ENCODE measurements at regions not wholly inside any gene's neighbourhood (a gene's known extent, or its start where the extent isn't known, plus 50 kb on each side); places are given as distances from the start of the nearest gene placed in this dataset.

DNA sequence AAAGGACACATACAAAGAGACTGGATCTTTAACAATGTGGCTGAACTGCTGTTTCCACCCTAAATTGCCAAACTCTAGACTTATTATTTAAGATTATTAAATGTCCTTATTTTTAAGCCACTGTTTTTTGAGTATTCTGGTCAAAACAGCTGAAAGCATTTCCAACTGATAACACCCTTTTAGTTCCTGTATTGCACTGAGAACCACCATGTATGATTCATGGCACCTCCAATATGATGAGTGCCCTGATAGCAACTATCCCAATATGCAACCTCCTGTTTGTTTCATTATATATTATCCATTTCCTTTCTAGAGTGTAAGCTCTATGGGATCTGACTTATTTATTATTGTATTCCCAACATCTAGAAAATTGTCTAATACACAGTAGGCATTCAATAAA, 269.4 kb downstream of the HHIPL2 start:
- TF ChIP-seq POLR2A (IDR thresholded peaks at IDR 0.05): no peak
- TF ChIP-seq, protein P1, sequence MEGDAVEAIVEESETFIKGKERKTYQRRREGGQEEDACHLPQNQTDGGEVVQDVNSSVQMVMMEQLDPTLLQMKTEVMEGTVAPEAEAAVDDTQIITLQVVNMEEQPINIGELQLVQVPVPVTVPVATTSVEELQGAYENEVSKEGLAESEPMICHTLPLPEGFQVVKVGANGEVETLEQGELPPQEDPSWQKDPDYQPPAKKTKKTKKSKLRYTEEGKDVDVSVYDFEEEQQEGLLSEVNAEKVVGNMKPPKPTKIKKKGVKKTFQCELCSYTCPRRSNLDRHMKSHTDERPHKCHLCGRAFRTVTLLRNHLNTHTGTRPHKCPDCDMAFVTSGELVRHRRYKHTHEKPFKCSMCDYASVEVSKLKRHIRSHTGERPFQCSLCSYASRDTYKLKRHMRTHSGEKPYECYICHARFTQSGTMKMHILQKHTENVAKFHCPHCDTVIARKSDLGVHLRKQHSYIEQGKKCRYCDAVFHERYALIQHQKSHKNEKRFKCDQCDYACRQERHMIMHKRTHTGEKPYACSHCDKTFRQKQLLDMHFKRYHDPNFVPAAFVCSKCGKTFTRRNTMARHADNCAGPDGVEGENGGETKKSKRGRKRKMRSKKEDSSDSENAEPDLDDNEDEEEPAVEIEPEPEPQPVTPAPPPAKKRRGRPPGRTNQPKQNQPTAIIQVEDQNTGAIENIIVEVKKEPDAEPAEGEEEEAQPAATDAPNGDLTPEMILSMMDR (IDR thresholded peaks at IDR 0.05): no peak
